ENCODE measurements at regions not wholly inside any gene's neighbourhood (a gene's known extent, or its start where the extent isn't known, plus 50 kb on each side); places are given as distances from the start of the nearest gene placed in this dataset.
"Not testable (repeated sequence)": the region's sequence is repeated elsewhere in the genome, so short reads cannot be mapped to it uniquely, and the experiment has no call there.

GRCh38 chr6:92977018-92977417 lies 442.3 kb downstream of the EPHA7 start:
- CTCF ChIA-PET: no interaction called here
- POLR2A ChIA-PET: no interaction called here
- TF ChIP-seq CTCF (IDR thresholded peaks at IDR 0.05): no peak
- H3K4me1 Mint-ChIP-seq (ENCODE audit: low read depth): no peaks in the 10 kb centered on the region
- ATAC-seq (no peak), DNase-seq (no peak)
- H3K27ac Mint-ChIP-seq: no peak overlapping the region
- H3K4me3 Mint-ChIP-seq: no peak overlapping the region
- no peaks in the 10 kb centered on the region for H3K27me3 Mint-ChIP-seq
- no peaks in the 10 kb centered on the region for H3K36me3 Mint-ChIP-seq (ENCODE audit: low read depth)
- H3K9me3 Mint-ChIP-seq: peaks cover 10% of the 10 kb centered on the region
- intact Hi-C loops (cut with micrococcal nuclease): no loop called here

- CTCF ChIA-PET: no interaction called here
- Mint-ChIP-seq H3K4me1 (ENCODE audit: low read depth) (no peaks in the 10 kb centered on the region), H3K27me3 (no peaks in the 10 kb centered on the region), H3K36me3 (ENCODE audit: low read depth) (no peaks in the 10 kb centered on the region), H3K4me3 (no peak overlapping the region), H3K27ac (no peak overlapping the region), H3K9me3 (peaks cover 1% of the 10 kb centered on the region)
- no peak for TF ChIP-seq CTCF (IDR thresholded peaks at IDR 0.05)
- POLR2A ChIA-PET: no interaction called here
- DNase-seq: no peak
- intact Hi-C loops (cut with micrococcal nuclease): no loop called here
- no peak for ATAC-seq
Measured at GRCh38 chr6:92967362-92967761, 452.0 kb downstream of the EPHA7 start.

- no peak for ATAC-seq
- no peaks in the 10 kb centered on the region for H3K27me3 Mint-ChIP-seq
- H3K9me3 Mint-ChIP-seq: peaks cover 4% of the 10 kb centered on the region
- CTCF ChIA-PET: no interaction called here
- H3K27ac Mint-ChIP-seq: no peak overlapping the region
- no peak for TF ChIP-seq CTCF (IDR thresholded peaks at IDR 0.05)
- H3K4me3 Mint-ChIP-seq: no peak overlapping the region
- intact Hi-C loops (cut with micrococcal nuclease): no loop called here
- H3K4me1 Mint-ChIP-seq (ENCODE audit: low read depth): no peaks in the 10 kb centered on the region
- DNase-seq: no peak
- POLR2A ChIA-PET: no interaction called here
- H3K36me3 Mint-ChIP-seq (ENCODE audit: low read depth): no peaks in the 10 kb centered on the region
Measured at GRCh38 chr6:92962846-92963245, 456.5 kb downstream of the EPHA7 start.

GRCh38 chr6:92952111-92952510 lies 467.2 kb downstream of the EPHA7 start:
- H3K27ac Mint-ChIP-seq; DNase-seq; POLR2A ChIA-PET; H3K27me3 Mint-ChIP-seq; H3K36me3 Mint-ChIP-seq (ENCODE audit: low read depth); H3K4me1 Mint-ChIP-seq (ENCODE audit: low read depth); ATAC-seq; H3K9me3 Mint-ChIP-seq; intact Hi-C loops (cut with micrococcal nuclease); H3K4me3 Mint-ChIP-seq: not testable (repeated sequence)
- CTCF ChIA-PET: interaction anchor here (1.3 kb wide), 1 partner anchor 10 kb away, joined by 3 read pairs; no protein-coding TSS in a partner anchor

- H3K4me1 Mint-ChIP-seq (ENCODE audit: low read depth): no peaks in the 10 kb centered on the region
- no peak overlapping the region for H3K4me3 Mint-ChIP-seq
- CTCF ChIA-PET: no interaction called here
- H3K36me3 Mint-ChIP-seq (ENCODE audit: low read depth): no peaks in the 10 kb centered on the region
- POLR2A ChIA-PET: no interaction called here
- TF ChIP-seq CTCF (IDR thresholded peaks at IDR 0.05): no peak
- H3K27ac Mint-ChIP-seq: no peak overlapping the region
- H3K9me3 Mint-ChIP-seq: peaks cover 3% of the 10 kb centered on the region
- DNase-seq (no peak), ATAC-seq (no peak)
- intact Hi-C loops (cut with micrococcal nuclease): no loop called here
- no peaks in the 10 kb centered on the region for H3K27me3 Mint-ChIP-seq
Measured at GRCh38 chr6:92945799-92946198, 473.6 kb downstream of the EPHA7 start.

- no peak for DNase-seq
- Mint-ChIP-seq H3K4me3 (no peak overlapping the region), H3K27me3 (no peaks in the 10 kb centered on the region), H3K36me3 (ENCODE audit: low read depth) (no peaks in the 10 kb centered on the region), H3K4me1 (ENCODE audit: low read depth) (no peaks in the 10 kb centered on the region), H3K9me3 (peaks cover 4% of the 10 kb centered on the region), H3K27ac (no peak overlapping the region)
- CTCF ChIA-PET: no interaction called here
- intact Hi-C loops (cut with micrococcal nuclease): no loop called here
- POLR2A ChIA-PET: no interaction called here
- TF ChIP-seq CTCF (IDR thresholded peaks at IDR 0.05): no peak
- no peak for ATAC-seq
Measured at GRCh38 chr6:92944132-92944531, 475.2 kb downstream of the EPHA7 start.

Measured in activated CD8-positive, alpha-beta T cell treated with anti-CD3 and anti-CD28 coated beads for 36 hours (primary cell).